ENCODE measurements at regions not wholly inside any gene's neighbourhood (a gene's known extent, or its start where the extent isn't known, plus 50 kb on each side); places are given as distances from the start of the nearest gene placed in this dataset.

DNA sequence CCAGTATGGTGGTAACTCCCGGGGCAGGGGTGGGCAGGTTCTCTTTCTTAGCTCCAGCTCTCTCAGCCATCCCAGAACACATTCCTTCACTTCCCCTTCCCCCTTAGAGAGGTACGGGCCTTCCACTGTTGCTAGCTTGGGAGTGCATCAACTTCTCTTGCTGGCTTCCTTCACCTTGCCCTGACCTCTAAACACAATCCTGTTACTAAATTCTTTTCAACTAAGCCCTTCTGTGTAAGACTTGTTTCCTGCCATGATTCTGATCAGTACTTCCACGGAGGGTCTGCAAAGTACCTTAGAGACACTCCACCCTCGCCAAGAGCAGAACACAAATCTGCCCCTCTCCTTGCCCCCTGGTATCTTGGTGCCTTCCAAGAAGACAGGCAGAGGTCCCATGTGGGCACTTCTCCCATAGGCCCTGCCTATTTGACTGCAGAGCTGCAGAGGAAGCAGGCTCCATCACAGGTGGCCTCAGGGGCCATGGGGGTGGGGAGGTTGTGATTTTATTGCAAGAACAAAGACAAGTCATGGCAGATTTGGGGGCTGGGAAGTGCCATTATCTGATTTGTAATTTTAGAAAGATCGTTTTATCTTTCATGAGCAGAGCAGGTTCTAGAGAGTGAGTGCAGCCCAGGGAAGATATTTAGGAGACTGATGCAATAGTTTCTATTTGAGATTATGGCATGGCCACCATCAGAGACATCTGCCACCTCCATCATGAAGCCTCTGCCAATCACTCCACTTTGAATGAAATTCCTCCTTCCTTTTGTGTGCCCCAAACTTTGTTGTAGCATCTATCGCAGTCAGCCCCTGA is 182.5 kb upstream of the JUN start:
- TF ChIP-seq, protein P1, sequence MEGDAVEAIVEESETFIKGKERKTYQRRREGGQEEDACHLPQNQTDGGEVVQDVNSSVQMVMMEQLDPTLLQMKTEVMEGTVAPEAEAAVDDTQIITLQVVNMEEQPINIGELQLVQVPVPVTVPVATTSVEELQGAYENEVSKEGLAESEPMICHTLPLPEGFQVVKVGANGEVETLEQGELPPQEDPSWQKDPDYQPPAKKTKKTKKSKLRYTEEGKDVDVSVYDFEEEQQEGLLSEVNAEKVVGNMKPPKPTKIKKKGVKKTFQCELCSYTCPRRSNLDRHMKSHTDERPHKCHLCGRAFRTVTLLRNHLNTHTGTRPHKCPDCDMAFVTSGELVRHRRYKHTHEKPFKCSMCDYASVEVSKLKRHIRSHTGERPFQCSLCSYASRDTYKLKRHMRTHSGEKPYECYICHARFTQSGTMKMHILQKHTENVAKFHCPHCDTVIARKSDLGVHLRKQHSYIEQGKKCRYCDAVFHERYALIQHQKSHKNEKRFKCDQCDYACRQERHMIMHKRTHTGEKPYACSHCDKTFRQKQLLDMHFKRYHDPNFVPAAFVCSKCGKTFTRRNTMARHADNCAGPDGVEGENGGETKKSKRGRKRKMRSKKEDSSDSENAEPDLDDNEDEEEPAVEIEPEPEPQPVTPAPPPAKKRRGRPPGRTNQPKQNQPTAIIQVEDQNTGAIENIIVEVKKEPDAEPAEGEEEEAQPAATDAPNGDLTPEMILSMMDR (optimal IDR thresholded peaks at IDR 0.05 in 1 of 3, IDR thresholded peaks at IDR 0.05 in 1 of 3, conservative IDR thresholded peaks at IDR 0.05 in 1 of 3; ENCODE audit: extremely low read depth in 1 of 3, insufficient read depth in 2 of 3, low read length in 3 of 3): no peak
- TF ChIP-seq EZH2 (IDR thresholded peaks at IDR 0.05; ENCODE audit: low read length): no peak
